Glomerular visceral epithelial cell (primary cell): ENCODE measurements at regions not wholly inside any gene's neighbourhood (a gene's known extent, or its start where the extent isn't known, plus 50 kb on each side); places are given as distances from the start of the nearest gene placed in this dataset.

Source experiments
- DNase-seq: peaks from one replicate; pipeline ENCODE4 v3.0.0-alpha.2; 2016; ENCODE audit errors: extremely low spot score

DNA sequence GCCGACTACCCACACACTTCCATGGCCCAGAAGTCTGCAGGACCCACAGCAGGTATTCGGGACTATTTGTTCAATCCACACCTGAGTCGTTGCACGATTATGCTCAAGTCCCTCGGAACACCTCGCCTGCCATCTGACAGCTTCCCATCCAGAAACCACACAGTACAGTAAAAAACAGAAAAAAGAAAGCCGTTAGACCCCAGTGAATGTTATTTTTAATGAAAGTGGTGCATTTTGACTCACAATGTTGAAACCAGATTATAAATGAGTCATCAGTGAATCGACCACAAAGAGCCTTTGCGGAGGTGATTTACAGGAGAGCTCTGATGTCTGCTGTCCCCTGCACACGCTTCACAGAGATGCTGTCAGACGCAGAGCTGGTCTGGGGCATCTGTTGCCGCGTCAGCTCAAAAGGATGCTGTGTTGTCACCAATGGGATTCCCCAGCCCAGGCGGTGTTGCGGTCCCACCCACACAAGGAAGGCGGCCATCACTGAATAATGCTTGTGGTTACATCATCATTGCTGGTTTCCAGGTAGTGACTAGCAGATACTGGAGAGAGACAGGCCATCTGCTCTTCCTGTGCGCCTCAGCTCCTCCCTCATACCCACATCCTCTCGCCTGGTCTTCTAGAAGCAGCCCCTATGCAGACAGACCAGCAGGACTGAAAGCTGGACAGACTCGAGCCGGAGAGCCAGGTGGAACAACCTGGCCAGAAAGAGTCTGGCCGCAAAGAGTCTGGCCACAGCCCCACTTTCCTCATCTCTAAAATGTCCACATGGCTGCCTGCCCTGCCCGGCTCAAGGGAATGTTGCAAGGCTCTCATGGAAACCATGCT is 116.8 kb downstream of the TOMM20 start:
- DNase-seq: peak; percentile 100

DNA sequence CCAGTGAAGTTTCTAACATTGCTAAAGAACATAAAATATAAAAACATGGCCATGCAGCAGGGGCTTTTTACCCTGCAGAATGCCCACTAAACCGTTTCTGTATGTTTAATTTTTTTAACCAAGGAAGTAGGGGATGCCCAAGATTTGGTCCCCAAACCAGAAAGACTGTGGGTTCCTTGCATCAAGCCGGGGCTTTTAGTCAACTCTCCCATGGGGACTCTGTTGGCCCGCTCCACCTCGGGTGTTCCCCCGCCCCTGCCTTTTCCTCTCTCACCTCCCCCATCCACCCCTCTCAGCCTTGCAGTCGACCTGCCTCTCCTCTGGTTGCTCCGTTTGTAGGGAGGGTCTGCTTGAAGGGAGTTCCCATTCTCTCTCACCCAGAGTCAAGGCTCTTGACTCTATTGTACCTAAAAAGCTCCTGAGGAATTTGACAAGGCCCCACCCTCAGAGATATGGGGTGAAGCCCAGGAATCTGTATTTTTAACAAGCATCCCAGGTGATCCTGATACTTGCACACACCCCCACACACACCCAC is 117.5 kb downstream of the TOMM20 start:
- no peak for DNase-seq

DNA sequence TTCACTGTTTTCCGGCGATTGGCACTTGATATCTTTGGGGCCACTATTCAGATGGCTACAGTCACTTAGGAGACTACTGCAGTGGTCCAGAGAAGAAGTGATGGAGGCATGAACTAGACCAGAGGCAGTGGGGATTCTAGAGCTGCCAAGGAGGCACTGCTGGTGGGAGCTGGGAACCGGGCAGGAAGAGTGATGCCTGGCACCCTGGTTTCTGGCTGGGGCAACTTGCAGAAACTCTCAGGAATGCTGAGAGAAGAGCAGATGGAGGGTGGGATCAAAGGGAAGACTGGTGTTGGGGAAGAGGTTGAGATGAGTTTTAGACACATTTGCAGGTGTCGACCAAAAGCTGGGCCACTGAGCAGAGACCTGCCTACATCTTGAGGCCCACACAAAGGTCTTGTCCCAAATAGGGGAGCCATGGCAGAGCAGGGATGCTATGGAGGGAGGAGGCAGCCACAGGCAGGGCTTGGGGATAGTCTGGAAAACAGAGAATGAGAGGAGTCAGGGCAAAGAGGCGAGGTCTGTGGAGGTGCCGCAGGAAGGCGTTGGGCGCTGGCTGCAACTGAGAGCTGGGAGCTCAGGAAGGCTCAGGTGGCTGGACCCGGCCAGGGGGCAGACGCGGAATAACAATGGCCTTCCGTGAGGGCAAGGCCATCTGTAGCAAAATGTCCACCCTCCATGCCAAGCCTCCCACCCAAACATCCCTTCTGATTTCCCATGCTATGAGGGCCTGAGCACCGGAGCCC is 118.9 kb downstream of the TOMM20 start:
- DNase-seq: no peak

DNA sequence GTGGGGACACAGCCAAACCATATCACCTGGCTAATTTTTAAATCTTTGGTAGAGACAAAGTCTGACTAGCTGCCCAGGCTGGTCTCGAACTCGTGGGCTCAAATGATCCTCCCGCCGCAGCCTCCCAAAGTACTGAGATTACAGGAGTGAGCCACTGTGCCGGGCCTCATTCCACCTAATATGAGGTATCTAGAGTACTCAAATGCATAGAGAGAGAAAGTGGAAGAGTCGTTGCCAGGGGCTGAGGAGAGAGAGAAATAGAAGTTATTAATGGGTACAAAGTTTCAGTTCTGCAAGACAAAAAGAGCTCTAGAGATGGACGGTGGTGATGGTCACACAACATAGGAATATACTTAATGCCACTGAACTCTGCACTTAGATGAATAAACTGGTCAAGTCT is 119.6 kb downstream of the TOMM20 start:
- no peak for DNase-seq

DNA sequence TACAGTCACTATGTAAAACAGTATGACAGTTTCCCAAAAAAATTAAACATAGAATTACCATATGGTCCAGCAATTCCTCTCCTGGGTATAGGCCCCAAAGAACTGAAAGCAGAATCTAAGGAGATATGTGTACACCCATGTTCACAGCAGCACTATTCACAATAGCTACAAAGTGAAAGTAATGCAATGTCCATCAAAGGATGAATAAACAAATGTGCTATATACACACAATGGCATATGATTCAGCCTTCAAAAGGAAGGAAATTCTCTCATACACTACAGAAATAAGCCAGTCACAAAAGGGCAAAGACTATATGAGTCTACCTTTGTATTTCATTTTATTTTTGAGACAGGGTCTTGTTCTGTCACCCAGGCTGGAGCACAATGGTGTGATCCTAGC is 120.4 kb downstream of the TOMM20 start:
- DNase-seq: no peak

DNA sequence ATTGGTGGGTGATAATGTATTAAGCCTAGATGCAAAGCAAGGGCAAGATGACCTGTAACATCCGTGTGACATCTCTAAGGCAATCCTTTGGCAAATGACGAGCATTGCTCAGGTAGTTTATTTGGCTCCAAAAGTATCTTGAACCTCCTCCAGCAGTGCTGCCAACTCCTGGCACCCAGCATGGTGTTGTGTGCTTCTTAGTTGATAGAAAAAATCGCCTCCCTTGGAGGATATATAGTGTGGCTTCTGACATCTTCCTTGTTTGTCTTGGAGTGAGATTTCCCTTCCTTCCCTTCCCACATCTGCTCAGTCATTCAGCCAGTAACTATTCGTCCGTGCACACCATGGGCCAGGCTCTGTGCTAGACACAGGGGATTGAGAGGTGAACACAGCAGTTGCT is 121.8 kb downstream of the TOMM20 start:
- no peak for DNase-seq

DNA sequence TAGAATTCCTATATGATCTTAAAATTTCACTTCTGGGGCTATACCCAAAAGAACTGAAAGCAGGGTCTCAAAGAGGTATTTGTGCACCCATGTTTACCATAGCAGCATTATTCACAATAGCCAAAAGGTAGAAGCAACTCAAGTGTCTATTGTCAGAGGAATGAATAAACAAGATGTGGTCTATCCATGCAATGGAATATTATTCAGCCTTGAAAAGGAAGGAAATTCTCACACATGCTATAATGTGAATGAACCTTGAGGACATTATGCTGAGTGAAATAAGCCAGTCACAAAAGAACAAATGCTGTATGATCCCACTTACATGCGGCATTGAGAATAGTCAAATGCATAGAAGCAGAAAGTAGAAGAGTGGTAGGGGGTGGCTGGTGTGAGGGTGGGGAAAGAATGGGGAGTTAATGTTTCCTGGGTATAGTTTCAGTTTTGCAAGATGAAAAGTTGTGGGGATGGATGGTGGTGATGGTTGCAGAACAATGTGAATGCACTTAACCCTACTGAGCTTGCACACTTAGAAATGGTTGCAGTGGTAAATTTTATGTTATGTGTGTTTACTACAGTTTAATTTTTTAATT is 122.4 kb downstream of the TOMM20 start:
- DNase-seq: no peak

DNA sequence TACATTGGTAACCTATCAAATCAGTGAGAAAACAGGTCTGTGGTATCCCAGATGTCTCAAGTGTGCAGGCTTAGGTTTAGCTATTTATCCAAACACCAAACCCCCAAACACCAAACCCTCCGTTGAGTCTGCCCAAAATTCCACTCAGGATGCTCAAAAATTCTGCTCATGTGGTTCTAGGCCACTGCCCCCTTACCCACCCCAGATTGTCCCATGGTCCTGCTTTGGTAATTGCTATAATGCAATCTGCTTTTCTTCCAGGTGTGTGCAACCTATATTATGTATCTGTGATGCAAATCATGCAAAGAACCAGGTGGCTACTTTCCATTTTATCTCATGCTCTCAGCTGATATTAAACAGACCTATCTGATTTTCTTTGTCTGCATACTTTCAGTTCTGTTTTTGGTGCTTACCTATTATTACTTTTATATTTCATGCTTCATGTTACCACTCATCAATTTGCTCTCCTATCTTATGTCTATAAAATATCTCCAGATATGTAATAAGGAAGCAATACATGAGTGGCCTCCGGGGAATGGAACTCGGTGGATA is 123.7 kb downstream of the TOMM20 start:
- no peak for DNase-seq

DNA sequence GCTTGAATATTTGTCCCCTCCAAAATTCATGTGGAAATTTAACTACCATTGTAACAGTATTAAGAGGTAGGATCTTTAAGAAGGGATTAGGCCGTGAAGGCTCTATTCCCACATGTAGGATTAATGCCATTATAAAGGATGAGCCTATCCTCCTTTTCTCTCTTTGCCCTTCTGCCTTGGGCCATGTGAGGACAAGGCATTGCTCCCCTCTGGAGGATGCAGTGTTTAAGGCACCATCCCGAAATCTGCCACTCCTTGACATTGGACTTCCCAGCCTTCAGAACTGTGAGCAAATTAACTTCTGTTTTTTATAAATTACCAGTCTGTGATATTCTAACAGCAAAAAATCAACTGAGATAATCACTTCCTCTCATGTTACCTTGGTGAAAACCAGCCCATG is 124.4 kb downstream of the TOMM20 start:
- no peak for DNase-seq

DNA sequence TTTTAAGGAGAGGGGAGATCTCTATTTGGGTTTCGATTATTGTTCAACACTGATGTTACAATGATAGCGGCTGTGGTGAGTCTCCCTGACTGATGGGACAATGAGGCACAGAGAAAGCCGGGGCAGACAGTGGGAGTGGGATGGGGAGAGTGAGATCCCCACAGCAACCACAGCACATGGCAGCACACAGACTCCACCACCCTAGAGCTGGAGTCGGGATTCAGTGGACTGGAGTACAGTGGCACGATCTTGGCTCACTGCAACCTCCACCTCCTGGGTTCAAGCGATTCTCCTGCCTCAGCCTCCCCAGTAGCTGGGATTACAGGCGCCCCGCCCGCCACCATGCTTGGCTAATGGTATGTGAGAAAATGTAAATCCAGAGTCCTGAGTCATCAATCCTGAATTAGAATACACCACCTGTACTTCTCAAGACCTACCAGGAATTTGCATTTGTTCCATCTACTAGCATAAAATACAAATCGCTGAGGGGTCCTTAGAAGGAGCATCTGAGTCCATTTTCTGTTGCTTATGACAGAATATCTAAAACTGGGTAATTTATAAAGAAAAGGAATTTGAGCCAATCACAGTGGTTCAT is 125.8 kb downstream of the TOMM20 start:
- DNase-seq: no peak

DNA sequence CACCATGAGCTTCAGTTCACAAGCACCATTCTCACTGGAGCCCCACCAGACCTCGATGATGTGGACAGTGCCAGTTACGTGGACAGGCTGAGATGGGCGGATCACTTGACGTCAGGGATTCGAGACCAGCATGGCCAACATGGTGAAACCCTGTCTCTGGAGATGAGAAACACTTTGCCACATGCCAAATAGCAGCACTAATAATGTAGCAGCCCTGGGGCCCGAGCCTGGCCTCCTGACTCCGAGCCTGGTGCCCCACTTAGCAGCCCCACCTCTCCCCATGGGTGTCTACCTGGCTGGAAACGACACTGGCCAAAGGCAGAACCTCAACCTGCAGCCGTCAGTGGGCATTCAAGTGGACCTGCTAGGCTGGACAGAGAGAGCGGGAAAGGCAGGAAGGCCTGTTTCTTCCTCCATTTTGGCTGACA is 129.1 kb downstream of the TOMM20 start:
- DNase-seq: no peak

DNA sequence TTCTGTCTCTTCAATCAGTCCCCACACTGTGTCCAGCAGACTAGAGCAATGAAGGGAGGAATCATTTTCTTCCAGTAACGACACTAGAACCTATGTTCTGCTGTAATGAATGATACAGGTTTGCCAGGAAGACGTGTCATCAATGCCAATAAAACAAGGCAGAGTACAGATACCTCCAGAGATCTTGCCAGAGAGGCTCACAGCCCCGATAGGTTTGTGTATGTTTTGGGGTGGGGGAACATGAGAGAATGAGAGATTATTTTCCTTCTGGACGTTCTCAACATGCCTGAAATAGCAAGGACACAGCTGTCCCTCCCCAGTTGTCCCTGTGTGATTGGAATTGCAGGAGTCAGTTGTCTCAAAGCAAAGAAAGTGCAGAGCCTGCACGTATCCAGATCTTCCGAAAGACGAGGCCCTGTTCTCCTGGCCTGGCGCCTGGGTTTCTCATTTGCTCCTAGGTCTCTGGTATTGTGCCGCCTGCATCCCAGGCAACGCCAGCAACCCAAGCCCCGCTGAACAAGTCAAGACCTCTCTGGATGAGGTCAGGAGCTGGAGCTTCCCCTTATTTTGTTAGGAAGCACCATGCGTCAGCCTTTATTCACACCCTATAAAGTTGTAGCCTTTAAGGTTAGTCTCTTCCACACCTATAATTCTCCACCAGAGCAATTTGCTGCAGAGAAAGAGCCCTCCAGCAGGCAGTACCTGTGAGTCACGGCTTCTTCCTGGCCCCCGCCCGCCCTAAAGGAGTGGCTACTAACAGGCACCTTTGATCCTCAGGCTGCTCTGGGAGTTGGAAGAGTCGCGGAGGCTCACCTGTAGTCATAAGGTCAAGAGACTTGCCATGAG is 130.5 kb downstream of the TOMM20 start:
- DNase-seq: peak; percentile 89

DNA sequence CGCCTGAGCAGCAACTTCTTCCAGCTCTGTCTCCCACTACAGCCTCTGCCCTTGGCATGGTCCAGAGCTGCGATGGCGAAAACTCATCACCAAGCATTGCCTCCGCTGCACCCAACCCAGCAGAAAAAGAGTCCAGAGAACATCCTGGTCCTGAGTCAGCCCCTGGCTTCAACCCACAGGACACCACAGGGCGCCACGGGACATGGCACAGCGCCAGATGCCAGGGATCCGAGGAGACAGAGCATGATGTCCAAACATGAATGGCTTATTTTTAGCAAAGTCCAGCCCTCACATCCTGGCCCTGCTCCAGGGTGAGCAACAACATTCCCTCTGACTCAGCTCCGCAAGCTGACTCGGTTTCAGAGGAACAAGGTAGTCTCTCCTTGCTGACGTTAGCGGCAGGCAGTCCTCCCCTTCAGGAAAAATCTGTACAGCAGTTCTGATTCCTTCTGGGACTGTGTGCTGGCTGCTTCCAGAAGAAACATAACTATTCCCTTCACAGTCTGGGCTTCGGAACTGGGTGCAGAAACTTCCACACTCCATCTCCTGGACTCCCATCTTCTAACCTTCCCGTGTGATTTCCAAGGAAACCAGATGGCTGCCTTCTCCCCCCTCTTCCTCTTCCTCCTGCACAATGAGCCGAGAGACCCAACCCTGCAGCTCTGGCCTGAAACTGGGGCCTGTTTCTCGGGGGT is 131.3 kb downstream of the TOMM20 start:
- peak; percentile 100 for DNase-seq

DNA sequence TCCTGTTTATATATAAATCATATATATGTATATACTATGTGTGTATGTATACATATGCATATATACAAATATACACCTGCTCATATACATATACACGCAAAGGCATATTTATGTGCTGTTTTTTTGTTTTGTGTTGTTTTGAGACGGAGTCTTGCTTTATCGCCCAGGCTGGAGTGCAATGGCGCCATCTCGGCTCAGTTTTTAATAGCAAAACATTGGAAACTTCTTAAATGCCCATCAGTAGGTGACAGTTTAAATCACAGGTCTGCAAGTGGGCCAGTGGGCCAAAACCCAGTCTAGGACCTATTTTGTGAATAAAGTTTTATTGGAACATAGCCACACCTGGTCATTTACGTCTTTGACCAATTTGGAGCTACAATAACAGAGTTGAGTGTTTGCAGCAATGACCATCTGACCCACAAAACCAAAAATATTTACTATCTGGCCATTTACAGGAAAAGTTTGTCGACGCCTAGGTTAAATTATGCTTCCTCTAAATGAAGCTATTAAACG is 132.3 kb downstream of the TOMM20 start:
- no peak for DNase-seq

DNA sequence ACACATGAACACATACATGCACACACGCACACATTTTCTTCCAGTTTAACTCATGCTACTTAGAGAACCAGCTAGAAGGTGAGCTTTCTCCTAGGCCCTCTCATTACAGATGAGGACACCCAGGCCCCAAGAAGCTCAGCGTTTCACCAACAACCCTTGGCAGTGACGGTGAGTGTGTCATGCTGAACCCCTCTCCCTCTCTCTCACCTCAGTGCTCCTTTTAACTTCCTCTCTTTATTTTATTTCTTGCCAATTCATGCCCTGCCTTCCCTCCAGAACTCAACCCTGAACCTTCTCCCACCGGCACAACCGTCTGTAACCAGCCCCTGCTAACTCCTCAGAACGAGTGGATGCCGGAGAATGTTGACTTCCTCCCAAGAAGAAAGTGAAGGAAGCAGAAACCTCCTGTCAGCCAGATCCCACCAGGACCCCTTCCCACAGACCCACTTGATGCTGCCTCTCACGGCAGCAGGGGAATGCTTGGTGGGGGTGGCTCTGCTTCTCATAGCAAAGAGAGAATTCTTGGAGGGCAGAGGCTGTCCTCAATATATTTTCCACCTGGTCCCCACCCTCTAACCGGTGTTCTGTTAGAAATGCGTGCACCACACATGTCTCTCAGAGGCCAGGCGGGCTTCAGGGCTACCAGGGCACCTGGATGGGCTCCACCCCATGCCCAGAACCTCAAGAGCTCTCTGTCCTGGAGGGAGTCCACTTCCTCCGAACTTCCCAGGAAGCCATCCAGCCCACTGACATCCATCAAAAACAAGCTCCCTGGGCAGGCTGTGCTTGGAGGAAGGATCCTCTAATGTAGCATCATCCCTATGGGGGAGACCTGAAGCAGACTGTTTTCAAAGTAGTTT is 134.0 kb downstream of the TOMM20 start:
- no peak for DNase-seq

DNA sequence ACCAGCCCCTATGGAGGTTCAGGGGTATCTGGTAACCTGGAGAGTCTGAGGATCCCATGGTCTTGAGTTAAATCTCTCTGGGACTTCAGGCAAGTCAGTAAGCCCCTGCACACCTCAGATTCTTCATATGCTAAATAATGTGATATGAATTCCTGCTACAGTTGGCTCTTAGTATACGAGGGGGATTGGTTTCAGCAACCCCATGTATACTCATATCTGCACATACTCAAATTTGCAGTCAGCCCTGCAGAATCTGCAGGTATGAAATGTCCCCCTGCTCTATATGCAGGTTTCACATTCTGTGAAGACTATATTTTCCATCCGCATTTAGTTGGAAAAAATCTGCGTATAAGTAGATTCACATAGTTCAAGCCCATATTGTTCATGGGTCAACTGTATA is 136.6 kb downstream of the TOMM20 start:
- no peak for DNase-seq

DNA sequence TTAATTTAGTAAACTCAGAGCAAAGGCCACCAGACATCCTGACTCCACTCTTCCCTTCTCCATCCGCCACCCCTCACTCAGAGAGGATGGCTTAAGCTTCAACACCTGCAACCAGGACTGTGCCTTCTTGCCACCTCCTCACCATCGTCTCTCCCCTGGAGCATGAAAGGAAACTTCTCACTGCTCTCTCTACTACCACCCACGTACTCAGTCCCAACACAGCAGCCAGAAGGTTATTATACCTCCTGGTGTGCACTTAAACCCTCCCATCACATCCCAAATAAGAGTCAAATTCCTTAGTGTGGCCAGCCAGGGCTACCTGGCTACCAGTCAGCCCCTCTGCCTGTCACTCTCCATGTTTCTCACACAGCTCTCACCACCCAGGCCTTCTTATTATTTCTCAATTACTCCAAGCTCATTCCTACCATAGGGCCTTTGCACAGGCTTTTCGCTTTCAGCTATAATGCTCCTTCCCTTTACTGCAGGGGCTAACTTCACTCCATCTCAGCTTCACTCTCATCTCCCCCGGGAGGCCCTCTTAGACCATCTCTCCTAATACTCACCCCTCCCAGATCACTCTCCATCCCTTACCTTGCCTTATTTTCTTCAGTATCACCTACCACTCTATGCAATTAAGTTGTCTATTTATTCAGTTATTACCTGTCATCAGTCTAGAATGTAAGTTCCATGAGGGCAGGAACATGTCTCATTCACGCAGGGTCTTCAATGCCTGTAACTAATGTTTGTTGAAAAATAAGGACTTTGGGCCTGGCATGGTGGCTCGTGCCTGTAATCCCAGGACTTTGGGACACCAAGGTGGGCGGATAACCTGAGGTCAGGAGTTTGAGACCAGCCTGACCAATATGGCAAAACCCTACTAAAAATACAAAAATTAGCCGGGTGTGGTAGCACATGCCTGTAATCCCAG is 137.5 kb downstream of the TOMM20 start:
- no peak for DNase-seq

DNA sequence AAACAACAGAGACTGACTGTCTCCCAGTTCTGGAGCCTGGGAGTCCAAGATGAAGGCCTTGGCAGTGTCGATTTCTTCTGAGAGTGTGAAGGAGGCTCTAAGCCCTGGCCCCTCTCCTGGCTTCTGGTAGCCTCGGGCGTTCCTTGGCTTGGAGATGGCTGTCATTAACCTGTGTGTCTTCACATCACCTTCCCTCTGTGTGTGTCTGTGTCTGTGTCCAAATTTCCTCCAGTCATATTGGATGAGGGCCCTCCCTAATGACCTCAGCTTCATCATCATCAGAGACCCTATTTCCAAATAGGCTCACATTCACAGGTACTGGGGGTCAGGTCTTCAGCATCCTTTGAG is 138.3 kb downstream of the TOMM20 start:
- no peak for DNase-seq
